ENCODE measurements at regions not wholly inside any gene's neighbourhood (a gene's known extent, or its start where the extent isn't known, plus 50 kb on each side); places are given as distances from the start of the nearest gene placed in this dataset.

DNA sequence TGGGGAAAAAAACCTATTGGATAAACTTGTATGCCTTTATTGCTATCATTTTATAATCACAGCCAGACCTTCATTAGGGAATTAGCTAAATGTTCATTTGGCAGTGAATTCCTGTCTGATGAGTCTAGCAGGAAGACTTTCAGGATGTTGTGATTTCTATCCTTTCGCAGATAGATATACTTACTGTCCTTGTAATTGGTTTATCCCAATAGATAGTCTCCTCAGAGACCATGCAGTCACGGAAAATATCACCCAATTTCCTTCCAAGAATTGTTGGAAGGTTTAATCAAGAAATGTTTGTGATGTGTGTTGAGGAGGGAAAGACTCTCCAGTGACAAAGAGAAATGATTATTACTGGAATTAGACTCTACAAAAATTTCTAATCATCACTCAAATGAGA lies 1937.9 kb upstream of the WWC1 start:
- no peak for TF ChIP-seq CTCF (IDR thresholded peaks at IDR 0.05; ENCODE audit: insufficient read depth, low read length)

DNA sequence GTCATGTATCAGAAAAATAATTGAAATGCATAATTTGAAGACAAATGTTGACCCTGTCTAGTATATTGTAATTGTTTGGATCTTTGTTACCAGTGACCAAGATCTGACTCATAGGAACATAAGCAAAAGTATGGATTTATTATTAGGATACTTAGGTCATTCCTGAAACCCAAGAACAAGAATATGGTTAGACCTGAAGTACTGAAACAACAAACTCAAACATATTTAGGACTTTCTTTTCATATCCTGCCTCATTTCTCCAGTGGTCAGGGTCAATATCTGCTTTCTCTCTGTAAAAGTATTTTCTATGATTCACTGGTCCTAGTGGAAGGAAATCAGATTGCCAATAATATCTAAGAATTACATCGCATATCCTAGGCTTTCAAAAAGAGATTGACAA lies 1937.1 kb upstream of the WWC1 start:
- DNase-seq (ENCODE audit: low read depth) = no peak
- no peak for TF ChIP-seq CTCF (IDR thresholded peaks at IDR 0.05; ENCODE audit: insufficient read depth, low read length)
- H3K4me3 ChIP-seq (ENCODE audit: low read depth, low read length) = no peak overlapping the region

More for the DNA sequence above, 1937.9 kb upstream of the WWC1 start:
- H3K4me3 ChIP-seq (ENCODE audit: low read depth, low read length) = no peak overlapping the region
- no peak for DNase-seq (ENCODE audit: low read depth)

DNA sequence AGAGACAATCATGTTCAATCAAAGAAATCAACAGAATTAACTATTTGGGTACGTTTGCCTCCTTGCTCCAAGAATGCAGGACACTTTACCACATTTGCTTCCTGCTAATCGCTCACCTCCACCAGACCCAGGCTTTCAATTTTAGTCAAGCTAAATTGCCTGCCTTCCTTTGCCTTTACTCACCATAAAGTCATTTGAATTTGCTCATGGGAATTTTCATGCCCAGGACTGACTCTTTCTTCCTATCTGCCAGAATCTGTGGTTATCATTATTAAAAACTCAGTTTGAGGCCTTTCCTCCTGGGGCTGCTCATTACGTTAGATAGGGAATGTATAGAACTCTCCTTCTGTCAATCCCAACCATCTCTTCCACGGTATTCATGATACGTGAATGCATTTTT lies 1935.3 kb upstream of the WWC1 start:
- no peak for DNase-seq (ENCODE audit: low read depth)
- H3K4me3 ChIP-seq (ENCODE audit: low read depth, low read length) = no peak overlapping the region
- no peak for TF ChIP-seq CTCF (IDR thresholded peaks at IDR 0.05; ENCODE audit: insufficient read depth, low read length)

DNA sequence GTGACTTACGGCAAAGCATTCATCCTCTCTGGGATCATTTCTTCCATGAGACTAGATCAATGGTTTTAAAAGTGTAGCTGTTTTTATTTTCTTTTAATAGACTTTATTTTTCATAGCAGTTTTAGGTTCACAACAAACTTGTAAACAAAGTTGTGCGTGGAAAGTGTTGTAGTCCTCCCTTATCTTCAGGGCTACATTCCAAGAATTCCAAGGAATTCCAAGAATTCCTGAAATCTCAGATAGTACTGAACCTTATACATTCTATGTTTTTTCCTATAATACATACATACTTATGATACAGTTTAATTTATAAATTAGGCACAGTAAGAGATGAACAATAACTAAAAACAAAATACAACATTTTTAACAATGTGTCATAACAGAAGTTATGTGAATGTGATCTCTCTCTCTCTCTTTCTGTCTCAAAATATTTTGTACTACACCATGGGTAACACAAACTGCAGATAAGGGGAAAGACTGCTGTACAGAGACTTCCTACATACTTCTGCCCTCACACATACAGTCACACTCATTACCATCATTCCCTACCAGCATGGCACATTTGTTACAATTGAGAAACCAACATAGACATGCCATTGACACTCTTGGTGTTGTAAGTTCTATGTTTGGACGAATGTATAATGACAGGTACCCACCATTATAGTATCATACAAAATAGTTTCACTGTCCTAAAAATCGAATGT lies 1933.2 kb upstream of the WWC1 start:
- H3K4me3 ChIP-seq (ENCODE audit: low read depth, low read length) = no peak overlapping the region
- no peak for DNase-seq (ENCODE audit: low read depth)
- no peak for TF ChIP-seq CTCF (IDR thresholded peaks at IDR 0.05; ENCODE audit: insufficient read depth, low read length)

- DNase-seq (ENCODE audit: low read depth) = no peak
- H3K4me3 ChIP-seq (ENCODE audit: low read depth, low read length) = no peak overlapping the region
- no peak for TF ChIP-seq CTCF (IDR thresholded peaks at IDR 0.05; ENCODE audit: insufficient read depth, low read length)
These were observed 1928.2 kb upstream of the WWC1 start for GRCh38 chr5:166363087-166363760.

- TF ChIP-seq CTCF (IDR thresholded peaks at IDR 0.05; ENCODE audit: insufficient read depth, low read length) = no peak
- DNase-seq (ENCODE audit: low read depth) = no peak
- H3K4me3 ChIP-seq (ENCODE audit: low read depth, low read length) = no peak overlapping the region
These were observed 1926.3 kb upstream of the WWC1 start for GRCh38 chr5:166365164-166365563.
